ENCODE measurements at regions not wholly inside any gene's neighbourhood (a gene's known extent, or its start where the extent isn't known, plus 50 kb on each side); places are given as distances from the start of the nearest gene placed in this dataset.

- DNase-seq, result no peak
These were observed 128.6 kb upstream of the LRFN2 start for GRCh38 chr6:40715570-40716403.

- DNase-seq, result no peak
These were observed 127.7 kb upstream of the LRFN2 start for GRCh38 chr6:40714576-40715564.

GRCh38 chr6:40714143-40714542 is 127.0 kb upstream of the LRFN2 start:
- DNase-seq, result no peak

- DNase-seq, result no peak
These were observed 126.0 kb upstream of the LRFN2 start for GRCh38 chr6:40713002-40713719.

GRCh38 chr6:40710626-40711330 is 123.6 kb upstream of the LRFN2 start:
- no peak for DNase-seq

GRCh38 chr6:40708049-40708448 is 120.9 kb upstream of the LRFN2 start:
- DNase-seq, result no peak

GRCh38 chr6:40706178-40706577 is 119.0 kb upstream of the LRFN2 start:
- DNase-seq, result no peak

- no peak for DNase-seq
These were observed 118.2 kb upstream of the LRFN2 start for GRCh38 chr6:40705354-40705753.

GRCh38 chr6:40701352-40702007 is 114.3 kb upstream of the LRFN2 start:
- DNase-seq, result no peak

GRCh38 chr6:40700006-40700580 is 112.9 kb upstream of the LRFN2 start:
- no peak for DNase-seq

GRCh38 chr6:40695750-40696415 is 108.7 kb upstream of the LRFN2 start:
- no peak for DNase-seq

- no peak for DNase-seq
These were observed 108.0 kb upstream of the LRFN2 start for GRCh38 chr6:40695114-40695513.

- no peak for DNase-seq
These were observed 106.6 kb upstream of the LRFN2 start for GRCh38 chr6:40693768-40694167.

GRCh38 chr6:40692337-40692736 is 105.2 kb upstream of the LRFN2 start:
- DNase-seq, result no peak

GRCh38 chr6:40689185-40689584 is 102.0 kb upstream of the LRFN2 start:
- no peak for DNase-seq

GRCh38 chr6:40688214-40688761 is 101.1 kb upstream of the LRFN2 start:
- DNase-seq, result no peak

- DNase-seq, result no peak
These were observed 98.7 kb upstream of the LRFN2 start for GRCh38 chr6:40685862-40686261.

GRCh38 chr6:40681622-40682021 is 94.5 kb upstream of the LRFN2 start:
- DNase-seq, result no peak

- no peak for DNase-seq
These were observed 91.8 kb upstream of the LRFN2 start for GRCh38 chr6:40678941-40679340.

- no peak for DNase-seq
These were observed 87.0 kb upstream of the LRFN2 start for GRCh38 chr6:40674170-40674569.

- DNase-seq, result no peak
These were observed 84.9 kb upstream of the LRFN2 start for GRCh38 chr6:40672087-40672486.

All from GDM1 (cell line).